Stimulated activated effector memory CD8-positive, alpha-beta T cell treated with anti-CD3 and anti-CD28 coated beads, Interleukin-12 subunit alpha, Interleukin-12 subunit beta, amount 100 ng/mL, for 72 hours (primary cell): ENCODE measurements at regions not wholly inside any gene's neighbourhood (a gene's known extent, or its start where the extent isn't known, plus 50 kb on each side); places are given as distances from the start of the nearest gene placed in this dataset.

Source experiments
- ATAC-seq: fragments of 150-1000 bp; cut with Tn5 transposase; 2 replicates; pipeline ENCODE4 v1.10.0; 2021
- DNase-seq, 2 donors: peaks; one replicate each; pipeline ENCODE4 v3.0.0; 2021 to 2022; ENCODE audit warnings: low spot score in 2 of 2
- H3K27ac Mint-ChIP-seq: one replicate; pipeline ENCODE4 v1.8.0; 2022; ENCODE audit warnings: mild to moderate bottlenecking, mixed read lengths
- H3K36me3 Mint-ChIP-seq: one replicate; pipeline ENCODE4 v1.8.0; 2022; ENCODE audit warnings: mild to moderate bottlenecking, mixed read lengths
- H3K4me1 Mint-ChIP-seq: one replicate; pipeline ENCODE4 v1.8.0; 2022; ENCODE audit warnings: mixed read lengths
- H3K4me3 Mint-ChIP-seq: one replicate; pipeline ENCODE4 v1.8.0; 2022; ENCODE audit warnings: mild to moderate bottlenecking, mixed read lengths
- H3K9me3 Mint-ChIP-seq: one replicate; pipeline ENCODE4 v1.8.0; 2022; ENCODE audit warnings: mixed read lengths

- H3K9me3 Mint-ChIP-seq = peaks cover 3% of the 10 kb centered on the region
- no peak overlapping the region for H3K27ac Mint-ChIP-seq
- no peaks in the 10 kb centered on the region for H3K4me1 Mint-ChIP-seq
- no peaks in the 10 kb centered on the region for H3K36me3 Mint-ChIP-seq
- DNase-seq (no peak), ATAC-seq (no peak)
- H3K4me3 Mint-ChIP-seq = no peak overlapping the region
Measured at GRCh38 chr13:38543561-38543960, 143.3 kb upstream of the FREM2 start.

- H3K4me1 Mint-ChIP-seq = no peaks in the 10 kb centered on the region
Measured at GRCh38 chr13:38563739-38564138, 123.1 kb upstream of the FREM2 start.

GRCh38 chr13:38564256-38565150 is 122.4 kb upstream of the FREM2 start:
- Mint-ChIP-seq H3K9me3 (peaks cover 6% of the 10 kb centered on the region), H3K36me3 (no peaks in the 10 kb centered on the region)

More at GRCh38 chr13:38563739-38564138, 123.1 kb upstream of the FREM2 start:
- ATAC-seq (no peak), DNase-seq (no peak)
- Mint-ChIP-seq H3K27ac (no peak overlapping the region), H3K36me3 (no peaks in the 10 kb centered on the region), H3K4me3 (no peak overlapping the region), H3K9me3 (peaks cover 6% of the 10 kb centered on the region)

GRCh38 chr13:38566023-38566422 is 120.9 kb upstream of the FREM2 start:
- no peak overlapping the region for H3K4me3 Mint-ChIP-seq
- ATAC-seq (no peak), DNase-seq (no peak)
- H3K36me3 Mint-ChIP-seq = no peaks in the 10 kb centered on the region
- H3K27ac Mint-ChIP-seq = no peak overlapping the region
- no peaks in the 10 kb centered on the region for H3K4me1 Mint-ChIP-seq
- peaks cover 13% of the 10 kb centered on the region for H3K9me3 Mint-ChIP-seq

More at GRCh38 chr13:38564256-38565150, 122.4 kb upstream of the FREM2 start:
- no peak overlapping the region for H3K4me3 Mint-ChIP-seq
- H3K27ac Mint-ChIP-seq = no peak overlapping the region
- no peak for ATAC-seq
- H3K4me1 Mint-ChIP-seq = no peaks in the 10 kb centered on the region
- no peak for DNase-seq

GRCh38 chr13:38566519-38566918 is 120.4 kb upstream of the FREM2 start:
- ATAC-seq (no peak), DNase-seq (no peak)
- Mint-ChIP-seq H3K4me3 (no peak overlapping the region), H3K4me1 (no peaks in the 10 kb centered on the region), H3K36me3 (no peaks in the 10 kb centered on the region), H3K9me3 (peaks cover 13% of the 10 kb centered on the region), H3K27ac (no peak overlapping the region)

- Mint-ChIP-seq H3K36me3 (no peaks in the 10 kb centered on the region), H3K4me1 (no peaks in the 10 kb centered on the region), H3K27ac (no peak overlapping the region), H3K9me3 (peaks cover 7% of the 10 kb centered on the region), H3K4me3 (no peak overlapping the region)
- ATAC-seq (no peak), DNase-seq (no peak)
Measured at GRCh38 chr13:38570706-38571105, 116.2 kb upstream of the FREM2 start.

GRCh38 chr13:38575427-38575826 is 111.5 kb upstream of the FREM2 start:
- Mint-ChIP-seq H3K36me3 (no peaks in the 10 kb centered on the region), H3K9me3 (peaks cover 2% of the 10 kb centered on the region), H3K4me1 (no peaks in the 10 kb centered on the region), H3K27ac (no peak overlapping the region), H3K4me3 (no peak overlapping the region)
- DNase-seq (no peak), ATAC-seq (no peak)

- no peak for ATAC-seq
- no peaks in the 10 kb centered on the region for H3K4me1 Mint-ChIP-seq
- no peak for DNase-seq
- H3K27ac Mint-ChIP-seq = no peak overlapping the region
- no peaks in the 10 kb centered on the region for H3K36me3 Mint-ChIP-seq
- peaks cover 2% of the 10 kb centered on the region for H3K9me3 Mint-ChIP-seq
- no peak overlapping the region for H3K4me3 Mint-ChIP-seq
Measured at GRCh38 chr13:38577048-38577447, 109.8 kb upstream of the FREM2 start.

- Mint-ChIP-seq H3K4me3 (no peak overlapping the region), H3K27ac (no peak overlapping the region), H3K9me3 (peaks cover 2% of the 10 kb centered on the region), H3K36me3 (no peaks in the 10 kb centered on the region), H3K4me1 (no peaks in the 10 kb centered on the region)
- ATAC-seq = no peak
- DNase-seq = no peak
Measured at GRCh38 chr13:38582133-38582532, 104.7 kb upstream of the FREM2 start.

GRCh38 chr13:38590230-38590629 is 96.6 kb upstream of the FREM2 start:
- no peaks in the 10 kb centered on the region for H3K4me1 Mint-ChIP-seq
- H3K27ac Mint-ChIP-seq = no peak overlapping the region
- no peak for ATAC-seq
- H3K4me3 Mint-ChIP-seq = no peak overlapping the region
- no peak for DNase-seq
- H3K36me3 Mint-ChIP-seq = no peaks in the 10 kb centered on the region
- H3K9me3 Mint-ChIP-seq = peaks cover 10% of the 10 kb centered on the region

GRCh38 chr13:38590796-38591507 is 95.9 kb upstream of the FREM2 start:
- Mint-ChIP-seq H3K4me1 (no peaks in the 10 kb centered on the region), H3K4me3 (no peak overlapping the region), H3K9me3 (peaks cover 10% of the 10 kb centered on the region), H3K36me3 (no peaks in the 10 kb centered on the region), H3K27ac (no peak overlapping the region)
- ATAC-seq = no peak
- DNase-seq = no peak

GRCh38 chr13:38602266-38602665 is 84.6 kb upstream of the FREM2 start:
- H3K27ac Mint-ChIP-seq = no peak overlapping the region
- no peaks in the 10 kb centered on the region for H3K4me1 Mint-ChIP-seq
- H3K4me3 Mint-ChIP-seq = no peak overlapping the region
- no peak for ATAC-seq
- DNase-seq = no peak
- peaks cover 3% of the 10 kb centered on the region for H3K9me3 Mint-ChIP-seq
- H3K36me3 Mint-ChIP-seq = no peaks in the 10 kb centered on the region

GRCh38 chr13:38606699-38607535 is 80.0 kb upstream of the FREM2 start:
- Mint-ChIP-seq H3K27ac (no peak overlapping the region), H3K36me3 (no peaks in the 10 kb centered on the region), H3K4me3 (no peak overlapping the region)

GRCh38 chr13:38617936-38618335 is 68.9 kb upstream of the FREM2 start:
- no peak for DNase-seq
- H3K4me1 Mint-ChIP-seq = no peaks in the 10 kb centered on the region
- no peak for ATAC-seq
- peaks cover 2% of the 10 kb centered on the region for H3K9me3 Mint-ChIP-seq
- no peaks in the 10 kb centered on the region for H3K36me3 Mint-ChIP-seq
- H3K4me3 Mint-ChIP-seq = no peak overlapping the region
- H3K27ac Mint-ChIP-seq = no peak overlapping the region

More at GRCh38 chr13:38606699-38607535, 80.0 kb upstream of the FREM2 start:
- Mint-ChIP-seq H3K9me3 (peaks cover 2% of the 10 kb centered on the region), H3K4me1 (no peaks in the 10 kb centered on the region)
- DNase-seq = no peak
- no peak for ATAC-seq

GRCh38 chr13:38618336-38618735 is 68.5 kb upstream of the FREM2 start:
- DNase-seq (no peak), ATAC-seq (no peak)
- Mint-ChIP-seq H3K4me1 (no peaks in the 10 kb centered on the region), H3K4me3 (no peak overlapping the region), H3K27ac (no peak overlapping the region), H3K9me3 (peaks cover 2% of the 10 kb centered on the region), H3K36me3 (no peaks in the 10 kb centered on the region)
